MM.1S (cell line): ENCODE measurements at regions not wholly inside any gene's neighbourhood (a gene's known extent, or its start where the extent isn't known, plus 50 kb on each side); places are given as distances from the start of the nearest gene placed in this dataset.
"Not testable (repeated sequence)": the region's sequence is repeated elsewhere in the genome, so short reads cannot be mapped to it uniquely, and the experiment has no call there.

ENCODE experiments used
- DNase-seq: peaks from one replicate; pipeline ENCODE4 v3.0.0-alpha.2; 2015
- H2AFZ ChIP-seq: fragments of 300-600 bp; sonication (generic); 2 replicates; pipeline ENCODE4 v1.6.0; 2016; ENCODE audit warnings: antibody characterized with exemption, low read length
- H3F3A ChIP-seq: fragments of 300-600 bp; sonication (generic); 2 replicates; pipeline ENCODE4 v1.6.1; 2016; ENCODE audit warnings: mild to moderate bottlenecking, antibody characterized with exemption, low read length, moderate library complexity, mixed read lengths; ENCODE audit not compliant: insufficient read depth
- H3K27ac ChIP-seq: fragments of 300-600 bp; sonication (generic); 2 replicates; pipeline ENCODE4 v1.5.1; 2016; ENCODE audit warnings: mild to moderate bottlenecking, low read length
- H3K27me3 ChIP-seq: fragments of 300-600 bp; sonication (generic); replicated peaks from 2 replicates; pipeline ENCODE4 v1.6.0; 2016; ENCODE audit warnings: low read length; ENCODE audit not compliant: insufficient read depth
- H3K36me3 ChIP-seq: fragments of 300-600 bp; sonication (generic); replicated peaks from 2 replicates; pipeline ENCODE4 v1.6.1; 2016; ENCODE audit warnings: mild to moderate bottlenecking, low read length, mixed read lengths; ENCODE audit not compliant: insufficient read depth
- H3K4me1 ChIP-seq: fragments of 300-600 bp; sonication (generic); 2 replicates; pipeline ENCODE4 v1.6.1; 2016; ENCODE audit warnings: low read length, mixed read lengths
- H3K4me2 ChIP-seq: fragments of 300-600 bp; sonication (generic); 2 replicates; pipeline ENCODE4 v1.6.0; 2016; ENCODE audit warnings: low read depth, low read length
- H3K4me3 ChIP-seq: fragments of 300-600 bp; sonication (generic); 2 replicates; pipeline ENCODE4 v1.5.1; 2016; ENCODE audit warnings: low read length, mixed read lengths
- H3K79me2 ChIP-seq: fragments of 300-600 bp; sonication (generic); 2 replicates; pipeline ENCODE4 v1.6.1; 2016; ENCODE audit warnings: mixed run types, low read length, mixed read lengths
- H3K9ac ChIP-seq: fragments of 300-600 bp; sonication (generic); 2 replicates; pipeline ENCODE4 v1.6.1; 2016; ENCODE audit warnings: low read length, mixed read lengths
- H3K9me2 ChIP-seq: fragments of 300-600 bp; sonication (generic); replicated peaks from 2 replicates; pipeline ENCODE4 v1.6.1; 2016; ENCODE audit warnings: mild to moderate bottlenecking, low read length, mixed read lengths; ENCODE audit not compliant: insufficient read depth
- H3K9me3 ChIP-seq: fragments of 300-600 bp; sonication (generic); replicated peaks from 2 replicates; pipeline ENCODE4 v1.6.1; 2016; ENCODE audit warnings: mild to moderate bottlenecking, low read length, mixed read lengths; ENCODE audit not compliant: insufficient read depth
- H4K20me1 ChIP-seq: fragments of 300-600 bp; sonication (generic); 2 replicates; pipeline ENCODE4 v1.6.1; 2016; ENCODE audit warnings: mild to moderate bottlenecking, low read length, moderate library complexity, mixed read lengths; ENCODE audit not compliant: insufficient read depth
- CTCF ChIP-seq: fragments of 300-600 bp; sonication (generic); IDR thresholded peaks from 2 replicates; pipeline ENCODE4 v1.5.1; 2016; ENCODE audit warnings: antibody characterized with exemption, low read length, mixed read lengths
- EZH2 ChIP-seq: fragments of 300-600 bp; sonication (generic); optimal IDR thresholded peaks from 2 replicates; pipeline ENCODE3; 2017; ENCODE audit warnings: low read depth, mild to moderate bottlenecking, antibody characterized with exemption, low read length, mixed read lengths
- EZH2phosphoT487 ChIP-seq: fragments of 300-600 bp; sonication (generic); IDR thresholded peaks from 2 replicates; pipeline ENCODE4 v1.6.1; 2018; ENCODE audit warnings: antibody characterized with exemption, low read length

GRCh38 chrX:146956760-146957159 lies 142.2 kb upstream of the CXorf51A start:
- Histone ChIP-seq H3K9me3 (no peaks in the 10 kb centered on the region), H4K20me1 (no peaks in the 10 kb centered on the region), H2AFZ (no peak overlapping the region), H3F3A (no peaks in the 10 kb centered on the region), H3K4me3 (no peak overlapping the region), H3K79me2 (no peaks in the 10 kb centered on the region), H3K9ac (no peak overlapping the region), H3K27ac (no peak overlapping the region), H3K27me3 (no peaks in the 10 kb centered on the region), H3K9me2 (no peaks in the 10 kb centered on the region), H3K4me1 (no peaks in the 10 kb centered on the region), H3K36me3 (no peaks in the 10 kb centered on the region), H3K4me2 (no peak overlapping the region)
- no peak for TF ChIP-seq EZH2phosphoT487
- TF ChIP-seq EZH2 = no peak
- TF ChIP-seq CTCF = no peak
- DNase-seq = peak; percentile 14

- no peak overlapping the region for H3K27ac ChIP-seq
- H2AFZ ChIP-seq = no peak overlapping the region
- H3K4me2 ChIP-seq = 0 out of 2 replicates have a peak overlapping the region, but pooled peaks have one; percentile 31
- H4K20me1 ChIP-seq = no peaks in the 10 kb centered on the region
- no peaks in the 10 kb centered on the region for H3K79me2 ChIP-seq
- no peak overlapping the region for H3K4me3 ChIP-seq
- H3F3A ChIP-seq = no peaks in the 10 kb centered on the region
- no peaks in the 10 kb centered on the region for H3K9me3 ChIP-seq
- TF ChIP-seq CTCF = no peak
- no peak for TF ChIP-seq EZH2phosphoT487
- no peak for TF ChIP-seq EZH2
- peak; percentile 31 for DNase-seq
- H3K9ac ChIP-seq = no peak overlapping the region
- H3K36me3 ChIP-seq = no peaks in the 10 kb centered on the region
- no peaks in the 10 kb centered on the region for H3K9me2 ChIP-seq
- peaks cover 13% of the 10 kb centered on the region for H3K4me1 ChIP-seq
- no peaks in the 10 kb centered on the region for H3K27me3 ChIP-seq
Observed at GRCh38 chrX:146934256-146934655, 119.7 kb upstream of the CXorf51A start.

DNA sequence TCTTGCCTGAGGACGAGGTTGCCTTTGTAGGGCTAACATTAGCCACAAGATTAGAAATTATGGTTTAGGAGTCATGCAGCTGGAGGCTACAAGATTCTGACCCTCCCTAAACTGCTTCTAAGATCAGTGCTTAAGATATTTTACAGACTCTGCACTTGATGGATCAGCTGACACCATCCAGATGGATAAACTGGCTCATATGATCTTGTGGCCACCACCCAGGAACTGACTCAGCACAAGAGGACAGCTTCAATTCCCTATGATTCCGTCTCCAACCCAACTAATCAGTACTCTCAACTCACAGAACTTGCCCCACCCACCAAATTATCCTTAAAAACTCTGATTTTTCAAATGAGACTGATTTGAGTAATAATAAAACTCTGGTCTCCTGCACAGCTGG lies 118.5 kb upstream of the CXorf51A start:
- not testable (repeated sequence) for H3K9me2 ChIP-seq, H3K4me2 ChIP-seq, H3K9me3 ChIP-seq, H2AFZ ChIP-seq, H3K36me3 ChIP-seq, H3K9ac ChIP-seq, H4K20me1 ChIP-seq, H3K4me3 ChIP-seq, H3K27me3 ChIP-seq, H3F3A ChIP-seq, H3K27ac ChIP-seq, H3K79me2 ChIP-seq, DNase-seq
- peaks cover 13% of the 10 kb centered on the region for H3K4me1 ChIP-seq

DNA sequence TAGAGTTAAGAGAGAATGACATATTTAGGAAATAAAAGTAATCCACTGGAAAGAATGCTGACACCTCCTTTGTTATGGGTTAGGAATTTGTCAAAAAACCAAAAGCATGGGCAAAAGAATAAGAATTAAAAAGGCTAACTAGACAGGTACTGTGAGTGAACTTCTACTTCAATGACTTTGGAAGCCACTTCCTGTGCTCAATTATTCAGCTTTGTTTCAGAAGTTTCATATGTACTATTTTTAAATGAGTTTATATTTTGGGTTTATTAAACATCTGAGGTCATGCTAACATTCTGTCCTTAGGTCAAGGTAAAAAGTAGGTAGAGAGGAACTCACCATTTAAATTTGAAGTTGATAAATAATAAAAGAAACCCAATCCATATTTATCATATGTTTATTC lies 106.7 kb upstream of the CXorf51A start:
- H3F3A ChIP-seq = peaks cover 11% of the 10 kb centered on the region
- no peaks in the 10 kb centered on the region for H3K9me3 ChIP-seq
- H3K9ac ChIP-seq = peak overlapping the region; percentile 20; the same call in 1 of the 2 replicates
- peak; percentile 76 for DNase-seq
- no peaks in the 10 kb centered on the region for H3K79me2 ChIP-seq
- peak overlapping the region; percentile 67; the same call in 1 of the 2 replicates for H3K27ac ChIP-seq
- TF ChIP-seq EZH2phosphoT487 (no peak), CTCF (no peak), EZH2 (no peak)
- no peaks in the 10 kb centered on the region for H4K20me1 ChIP-seq
- no peaks in the 10 kb centered on the region for H3K36me3 ChIP-seq
- no peak overlapping the region for H3K4me3 ChIP-seq
- peaks cover 31% of the 10 kb centered on the region for H3K4me1 ChIP-seq
- H3K9me2 ChIP-seq = no peaks in the 10 kb centered on the region
- H3K4me2 ChIP-seq = peak overlapping the region; percentile 56; the same call in 1 of the 2 replicates
- H3K27me3 ChIP-seq = no peaks in the 10 kb centered on the region
- H2AFZ ChIP-seq = no peak overlapping the region
